Daoy (cell line): ENCODE measurements at regions not wholly inside any gene's neighbourhood (a gene's known extent, or its start where the extent isn't known, plus 50 kb on each side); places are given as distances from the start of the nearest gene placed in this dataset.

Experiments
- DNase-seq: peaks from one replicate; pipeline ENCODE4 v3.0.0-alpha.2; 2015; ENCODE audit warnings: low read depth

DNA sequence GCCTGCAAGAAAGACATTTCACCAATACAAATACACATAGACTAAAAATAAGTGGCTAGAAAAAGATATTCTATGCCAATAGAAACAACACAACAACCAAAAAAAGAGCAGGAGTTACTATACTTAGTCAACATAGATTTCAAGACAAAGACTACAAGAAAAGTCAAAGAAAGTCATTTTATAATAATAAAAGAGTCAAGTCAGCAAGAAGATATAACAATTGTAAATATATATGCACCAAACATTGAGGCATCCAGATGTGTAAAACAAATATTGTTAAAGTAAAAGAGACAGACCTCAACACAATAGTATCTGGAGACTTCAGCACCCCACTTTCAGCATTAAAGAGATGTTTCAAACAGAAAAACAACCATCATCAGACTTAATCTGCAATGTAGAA, 104.6 kb downstream of the AMY1C start:
- DNase-seq: no peak

DNA sequence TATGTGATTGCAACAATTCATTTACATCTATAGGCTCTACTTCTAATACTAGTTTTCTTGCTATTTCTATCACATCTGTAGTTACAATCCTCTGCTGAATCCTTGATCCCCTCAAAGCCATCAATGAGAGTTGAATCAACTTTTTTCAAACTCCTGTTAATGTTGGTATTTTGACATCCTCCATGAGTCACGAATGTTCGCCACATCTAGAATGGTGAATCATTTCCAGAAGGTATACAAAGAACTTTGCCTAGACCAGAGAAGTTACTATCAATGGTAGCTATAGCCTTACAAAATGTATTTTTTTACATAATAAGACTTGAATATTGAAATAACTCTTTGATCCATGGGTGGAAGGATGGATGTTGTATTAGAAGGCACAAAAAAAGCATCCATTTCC, 110.0 kb downstream of the AMY1C start:
- no peak for DNase-seq

DNA sequence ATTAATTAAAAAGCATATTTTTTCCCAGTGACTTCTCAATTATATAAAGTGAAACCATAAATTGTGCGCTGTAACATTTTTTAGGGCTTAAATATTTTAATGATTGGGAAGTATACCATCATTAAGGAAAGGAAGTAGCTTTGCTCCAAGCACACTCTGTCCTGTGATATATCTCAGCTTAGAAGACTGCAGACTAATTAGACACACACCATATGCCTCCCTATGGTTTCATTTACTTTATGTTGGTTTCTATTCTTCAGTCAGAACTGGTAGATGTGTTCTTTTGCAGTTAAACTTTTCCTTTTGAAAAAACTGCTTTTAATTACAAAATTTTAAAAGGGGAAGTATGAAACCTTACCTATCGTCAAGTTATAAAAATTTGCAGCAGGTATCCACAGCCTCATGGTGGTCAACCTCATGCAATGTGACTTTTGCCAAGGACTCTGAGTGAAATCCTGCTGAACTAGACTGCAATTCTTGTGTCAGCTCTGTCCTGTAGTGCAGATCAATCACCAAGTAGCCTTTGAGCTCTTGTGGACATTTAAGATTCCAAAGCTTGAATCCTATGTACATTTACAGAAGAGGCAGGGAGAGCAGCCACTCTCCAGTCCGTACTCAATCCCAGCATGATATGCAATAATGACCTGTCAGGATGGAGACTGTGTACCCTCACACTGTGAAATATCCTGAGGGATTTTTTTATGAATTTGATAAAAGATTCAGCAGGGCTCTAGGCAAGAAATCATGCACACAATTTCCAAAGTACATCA, 149.1 kb downstream of the AMY1C start:
- DNase-seq: no peak

DNA sequence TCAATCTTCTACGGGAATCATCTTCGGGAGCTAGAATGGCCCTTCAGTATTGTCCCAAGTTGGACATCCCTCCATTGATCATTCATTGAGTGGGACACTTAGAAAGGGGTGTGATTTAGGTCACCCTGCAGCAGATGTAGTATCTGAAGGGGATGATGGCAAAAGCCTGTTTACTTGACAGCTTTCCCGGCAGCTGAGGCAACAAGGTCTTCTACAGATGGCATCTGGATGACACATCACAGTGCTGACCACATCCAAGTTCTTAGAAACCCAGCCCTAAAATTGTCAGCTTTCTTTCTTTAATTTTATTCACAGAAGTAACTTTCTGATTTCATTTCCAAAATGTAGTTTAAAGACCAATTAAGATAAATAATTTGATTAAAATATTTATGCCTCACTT, 150.3 kb downstream of the AMY1C start:
- DNase-seq: no peak

DNA sequence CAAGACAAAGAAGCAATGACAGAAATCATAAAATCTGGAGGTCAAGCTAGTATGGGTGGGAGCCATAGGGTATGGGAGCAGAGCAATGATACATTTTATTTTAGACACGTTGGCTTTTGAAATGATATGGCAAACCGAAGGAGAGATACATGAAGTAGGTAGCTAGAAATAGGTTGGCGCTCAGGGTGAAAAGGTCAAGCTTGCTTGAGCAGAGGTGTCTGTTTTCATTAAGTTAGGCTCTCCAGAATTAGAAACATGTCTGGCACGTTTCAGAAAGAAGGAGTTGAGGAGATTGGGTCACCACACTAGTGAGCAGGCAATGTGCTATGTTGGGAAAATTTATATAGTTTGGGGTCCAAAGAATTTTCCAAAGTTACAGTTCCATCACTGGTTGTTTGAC, 151.4 kb downstream of the AMY1C start:
- no peak for DNase-seq

DNA sequence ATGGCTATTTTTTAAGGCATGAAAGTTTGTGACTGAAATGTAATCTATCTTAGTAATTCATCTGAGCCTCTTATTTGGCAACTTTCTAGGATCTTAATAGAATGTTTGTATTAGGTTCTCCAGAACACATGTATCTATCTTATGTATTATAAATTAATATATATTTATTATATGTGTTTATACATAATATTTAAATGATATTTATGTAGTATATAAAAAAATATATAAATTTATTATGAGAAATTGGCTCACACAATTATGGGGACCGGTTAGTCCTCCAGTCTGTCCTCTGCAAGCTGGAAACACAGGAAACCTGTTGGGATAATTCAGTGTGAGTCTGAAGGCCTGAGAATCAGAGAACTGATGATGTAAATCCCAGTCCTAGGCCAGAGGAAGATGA, 155.7 kb downstream of the AMY1C start:
- no peak for DNase-seq

DNA sequence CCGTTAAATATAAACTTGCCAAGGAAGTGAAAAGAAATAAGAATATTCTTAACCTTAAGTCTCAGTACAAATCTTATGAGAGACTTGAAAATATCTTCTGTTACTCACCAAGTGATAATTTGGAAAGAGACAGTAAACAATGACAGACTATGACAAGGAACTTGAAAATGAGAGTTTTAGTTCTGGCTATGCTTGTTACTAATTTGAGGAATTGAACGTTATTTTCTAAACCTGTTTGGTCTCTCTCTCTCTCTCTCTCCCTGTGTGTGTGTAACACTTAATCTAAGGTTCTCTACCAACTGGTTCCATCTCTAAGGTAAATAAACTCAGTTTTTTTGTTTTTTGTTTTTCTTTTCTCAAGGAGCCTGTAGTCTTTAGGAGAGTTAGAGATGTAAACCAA, 161.8 kb downstream of the AMY1C start:
- no peak for DNase-seq

DNA sequence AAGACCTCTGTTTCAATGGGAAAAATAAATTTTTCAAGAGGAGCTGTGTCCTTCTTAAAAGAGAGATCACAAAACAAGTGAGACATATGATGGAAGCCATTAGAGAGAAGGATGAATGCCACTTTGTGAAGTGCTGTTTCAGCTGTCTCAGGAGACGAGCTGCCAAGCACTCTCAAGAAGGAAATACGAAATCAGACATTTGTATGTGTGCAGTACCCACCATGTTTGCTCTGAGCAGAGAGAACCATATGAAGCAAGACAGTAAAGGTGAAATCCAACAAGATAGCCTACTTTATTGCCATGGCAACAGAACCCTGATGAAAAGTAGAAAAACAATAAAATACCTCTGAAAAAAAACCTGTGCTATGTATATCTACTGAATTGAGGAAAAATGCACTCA, 168.1 kb downstream of the AMY1C start:
- no peak for DNase-seq

DNA sequence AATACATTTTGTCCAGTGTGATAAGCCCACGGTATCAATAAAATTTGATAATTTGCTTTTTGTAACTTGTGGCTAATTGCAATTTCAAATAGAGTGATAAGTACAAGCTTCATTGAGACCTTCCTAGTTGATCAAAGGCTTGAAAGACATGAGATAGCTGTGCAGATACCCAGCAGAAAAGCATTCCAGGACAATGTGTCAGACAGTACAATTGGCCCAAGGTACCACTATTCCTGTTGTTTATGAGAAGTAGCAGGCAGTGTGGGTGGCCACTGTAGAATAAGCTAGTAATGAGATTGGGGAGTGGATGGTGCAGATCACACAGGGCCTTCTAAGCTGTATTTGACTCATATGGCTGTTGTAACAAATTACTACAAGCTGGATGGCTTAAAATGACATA, 182.2 kb downstream of the AMY1C start:
- no peak for DNase-seq

DNA sequence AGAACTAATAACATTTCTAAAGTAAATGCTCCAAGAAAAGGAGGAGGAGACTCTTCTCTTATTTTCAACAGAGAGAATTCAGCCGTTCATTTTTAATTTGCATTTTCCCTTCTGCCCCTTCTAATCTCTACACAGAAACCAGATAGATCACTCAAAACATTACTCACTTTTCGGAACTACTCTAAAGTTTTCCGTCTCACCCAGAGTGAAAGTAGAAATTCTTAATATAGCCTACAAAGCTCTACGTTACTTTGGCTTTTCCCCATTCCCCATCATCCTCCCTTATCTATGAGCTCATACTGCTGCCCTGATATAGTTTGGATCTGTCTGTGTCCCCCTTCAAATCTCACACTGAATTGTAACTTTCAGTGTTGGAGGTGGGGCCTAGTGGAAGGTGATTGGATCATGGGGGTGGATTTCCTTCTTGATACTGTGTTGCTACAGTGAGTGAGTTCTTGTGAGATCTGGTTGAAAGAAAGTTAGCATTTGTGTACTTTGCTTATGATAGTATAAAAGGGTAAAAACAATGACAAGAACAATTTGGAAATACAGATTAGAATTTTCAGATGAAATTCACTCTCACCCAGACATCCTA, 188.2 kb downstream of the AMY1C start:
- DNase-seq: no peak

DNA sequence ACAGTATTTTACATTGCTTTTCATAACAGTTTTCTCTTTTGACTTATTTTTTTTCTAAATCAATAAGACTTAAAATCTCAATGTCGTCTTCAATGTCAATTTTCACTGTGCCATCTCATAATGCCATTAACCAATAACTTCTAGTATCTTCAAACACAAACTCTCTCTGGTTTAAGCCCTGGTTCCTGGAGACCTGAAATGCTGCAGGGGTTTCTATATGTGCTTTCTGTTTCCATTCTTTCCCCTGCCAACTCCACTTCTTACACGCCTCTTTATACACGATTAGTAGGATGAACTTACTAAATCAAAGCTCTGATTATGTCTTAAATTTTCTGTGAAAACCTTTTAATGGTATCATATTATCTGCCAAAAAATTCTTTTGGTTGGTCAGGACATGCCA, 191.4 kb downstream of the AMY1C start:
- no peak for DNase-seq

DNA sequence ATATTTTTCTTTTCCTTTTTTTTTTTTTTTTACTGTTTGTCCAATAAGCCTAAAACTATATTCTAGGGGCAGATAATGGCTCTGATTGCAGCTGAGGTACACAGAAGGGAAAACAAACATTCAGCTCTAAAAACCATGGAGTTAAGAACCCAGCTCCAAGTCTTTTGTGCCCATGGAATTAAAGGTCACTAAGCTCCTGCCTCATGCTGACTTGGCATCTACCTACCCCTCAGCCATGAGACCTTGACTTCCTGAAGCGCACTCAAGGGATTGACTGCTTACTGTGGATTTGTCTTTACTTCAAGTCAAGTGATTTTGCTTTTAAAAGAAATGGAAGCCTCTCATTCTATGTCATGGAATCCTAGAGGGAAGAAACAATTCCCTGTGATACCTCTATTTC, 192.3 kb downstream of the AMY1C start:
- no peak for DNase-seq

DNA sequence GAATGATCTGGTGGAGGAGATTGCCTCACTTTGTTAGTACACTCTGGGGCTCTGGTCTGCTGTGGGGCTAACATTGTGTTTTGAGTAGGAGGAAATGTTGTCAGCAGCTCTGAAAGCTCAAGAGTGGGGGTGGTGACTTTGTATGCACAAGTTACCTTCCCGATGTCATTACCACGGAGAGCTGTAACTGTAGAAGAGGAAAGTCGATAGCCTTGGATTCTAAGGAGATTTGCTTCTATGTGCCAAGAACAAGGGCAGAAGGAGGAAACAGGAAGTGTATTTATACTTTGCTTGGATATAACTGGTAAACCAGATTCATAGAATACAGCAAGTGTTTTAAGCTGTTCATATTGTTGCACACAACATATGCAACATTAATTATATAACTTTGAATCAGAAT, 196.1 kb downstream of the AMY1C start:
- DNase-seq: no peak

DNA sequence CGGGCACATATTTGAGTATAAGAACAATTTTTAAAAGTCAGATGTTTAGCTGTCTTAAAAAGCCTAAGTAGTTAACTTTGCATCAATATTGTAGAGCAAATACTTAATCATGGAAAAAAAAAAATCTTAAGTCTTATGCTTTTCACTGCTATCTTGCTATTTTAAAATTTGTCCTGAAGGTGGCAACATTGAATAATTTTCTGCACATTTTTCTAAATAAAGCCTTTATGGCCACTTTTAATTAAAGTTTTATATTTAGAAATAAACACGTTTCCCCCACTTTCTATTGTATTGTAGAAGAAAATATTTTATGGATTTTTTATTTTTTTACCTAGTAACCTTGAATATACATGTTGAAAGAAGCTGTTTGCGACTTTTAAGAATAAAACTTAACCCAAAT, 198.8 kb downstream of the AMY1C start:
- DNase-seq: no peak

DNA sequence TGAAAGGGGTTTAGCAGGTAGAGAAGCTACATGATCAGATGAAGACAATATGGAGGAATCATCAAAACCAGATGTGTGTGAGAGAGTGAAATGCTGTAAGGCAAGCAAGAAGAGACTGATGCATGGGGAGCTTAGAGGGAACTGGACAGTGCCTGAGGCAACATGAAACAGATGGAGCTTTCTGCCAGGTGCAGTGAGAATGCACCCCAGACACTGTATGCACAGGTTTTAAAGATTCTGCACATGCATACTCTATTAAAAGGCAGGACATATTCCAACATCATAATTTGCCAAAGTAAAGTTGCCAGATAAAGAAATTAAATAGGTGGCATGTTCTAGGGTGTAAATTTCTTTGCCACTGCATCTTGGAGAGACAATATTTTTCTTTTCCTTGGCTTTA, 200.1 kb downstream of the AMY1C start:
- no peak for DNase-seq

DNA sequence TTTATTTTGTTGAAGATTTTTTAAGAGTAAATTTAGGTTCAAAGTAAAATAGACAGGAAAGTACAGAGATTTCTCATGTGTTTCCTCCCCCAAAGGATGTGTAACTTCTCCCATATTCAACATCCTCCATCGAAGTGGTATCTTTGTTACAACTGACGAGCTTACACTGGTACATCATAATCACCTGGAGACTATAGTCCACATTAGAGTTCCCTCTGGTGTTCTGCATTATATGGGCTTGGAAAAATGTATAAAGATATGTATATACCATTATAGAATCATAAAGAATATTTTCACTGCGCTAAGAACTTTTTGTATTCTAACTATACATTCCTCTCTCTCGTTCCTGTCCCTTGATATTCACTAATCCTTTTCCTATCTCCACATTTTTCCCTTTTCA, 203.7 kb downstream of the AMY1C start:
- no peak for DNase-seq

DNA sequence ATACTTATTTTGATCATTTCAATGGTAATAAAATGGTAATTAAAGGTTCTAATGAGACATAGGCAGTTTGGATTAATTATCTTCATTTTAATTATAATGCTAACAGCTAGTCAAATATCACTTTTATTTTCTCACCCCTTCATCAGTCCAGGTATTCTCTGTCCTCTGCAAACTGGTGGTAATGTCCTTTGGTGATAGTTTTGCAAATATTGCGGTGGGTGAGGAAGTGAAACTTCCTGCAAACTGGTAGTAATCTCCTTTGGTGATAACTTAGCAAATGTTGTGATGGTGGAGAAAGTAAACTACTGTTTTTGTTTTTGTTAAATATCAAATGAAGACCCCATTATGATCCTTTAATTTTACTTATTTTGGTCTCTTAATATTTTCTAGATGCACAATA, 209.0 kb downstream of the AMY1C start:
- DNase-seq: no peak

DNA sequence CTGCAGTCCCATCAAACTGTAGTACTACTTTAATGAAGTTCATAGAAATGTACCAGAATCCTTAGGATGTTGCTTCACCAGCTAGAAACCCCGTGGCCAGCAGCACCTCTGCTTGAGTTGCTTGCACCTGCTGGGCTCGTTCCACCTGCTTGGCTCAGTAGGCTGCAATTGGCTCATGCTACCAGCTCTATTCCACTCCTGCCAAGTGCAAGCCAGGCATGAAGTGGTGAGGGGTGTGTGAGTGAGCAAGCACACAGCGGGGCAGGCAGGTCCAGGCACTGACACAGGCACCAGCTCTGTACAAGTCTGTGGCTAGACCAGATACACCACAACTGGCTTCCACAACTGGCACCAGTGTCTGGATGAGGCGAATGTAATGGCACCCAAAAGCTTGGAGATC, 209.9 kb downstream of the AMY1C start:
- DNase-seq: no peak

DNA sequence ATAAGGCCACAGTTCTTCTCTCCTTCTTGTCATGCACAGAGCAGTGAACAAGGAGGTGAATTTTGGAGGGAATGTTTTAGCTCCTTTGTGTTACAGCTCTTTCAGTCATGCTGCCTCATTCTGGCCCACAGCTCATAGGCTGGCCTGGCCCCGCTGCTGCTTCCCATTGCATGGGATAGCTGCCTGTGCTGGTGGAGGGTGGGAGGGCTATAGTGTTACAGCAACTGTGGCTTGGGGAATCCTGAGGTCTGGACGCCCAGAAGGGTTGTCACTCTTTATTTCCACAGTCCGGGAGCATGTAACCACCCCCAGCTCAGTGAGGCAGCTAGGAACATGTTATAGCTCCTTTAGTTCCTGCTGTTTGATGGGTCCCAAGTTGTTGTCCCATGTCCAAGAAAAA, 210.3 kb downstream of the AMY1C start:
- DNase-seq: no peak

DNA sequence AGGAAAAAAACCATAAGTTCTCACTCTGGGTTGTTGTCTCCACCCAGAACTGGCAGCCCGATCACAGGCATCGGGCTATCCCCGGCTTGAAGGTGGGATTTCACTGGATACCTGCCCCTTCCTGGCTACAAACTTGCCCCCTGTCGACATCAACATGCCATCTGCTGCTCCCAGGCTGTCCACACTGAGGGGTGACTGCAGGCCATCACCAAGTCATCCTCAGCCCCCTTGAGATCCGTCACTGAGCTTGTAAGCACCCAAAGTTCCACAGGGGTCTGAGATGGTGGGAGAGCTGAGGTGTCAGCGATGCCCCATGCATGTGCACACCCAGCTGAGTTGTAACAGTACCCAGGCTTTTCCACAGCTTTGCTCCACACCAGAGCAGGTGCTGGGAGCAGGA, 211.0 kb downstream of the AMY1C start:
- DNase-seq: no peak

DNA sequence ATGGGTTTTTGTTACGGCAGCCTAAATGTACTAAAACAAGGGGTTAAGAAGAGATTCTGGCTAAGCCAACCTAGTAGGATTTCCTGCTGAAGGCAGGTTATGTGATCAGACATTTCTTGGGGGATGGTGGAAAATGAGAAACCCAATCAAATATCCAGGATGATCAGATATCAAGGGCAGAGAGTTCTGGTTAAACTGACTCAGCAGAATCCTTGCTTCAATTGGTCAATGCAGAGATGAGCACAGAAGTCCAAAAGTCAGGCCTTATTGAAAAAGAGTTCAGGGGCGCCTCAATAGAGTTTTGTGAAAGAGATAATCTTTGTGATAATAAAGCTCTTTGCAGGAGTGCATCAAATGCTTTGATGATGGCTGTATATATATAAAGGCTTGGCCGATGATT, 237.1 kb downstream of the AMY1C start:
- no peak for DNase-seq

DNA sequence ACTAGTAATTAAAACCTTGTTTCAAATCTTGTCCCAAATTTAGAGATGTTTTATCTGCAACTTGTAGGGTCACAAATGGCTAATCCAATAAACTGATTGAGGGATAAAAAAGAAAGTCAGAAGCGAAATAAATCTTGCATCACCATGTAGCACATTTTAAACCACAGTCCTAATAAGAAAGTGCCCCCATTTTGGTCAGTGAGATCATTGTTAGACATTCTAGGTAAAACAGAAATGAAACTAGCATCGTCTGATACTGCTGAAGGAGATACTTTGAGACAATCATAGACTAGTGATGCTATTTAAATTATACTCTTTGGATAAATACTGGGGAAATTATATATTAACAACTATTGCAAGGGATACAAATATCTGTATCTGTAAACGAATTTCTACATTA, 247.9 kb downstream of the AMY1C start:
- DNase-seq: no peak

DNA sequence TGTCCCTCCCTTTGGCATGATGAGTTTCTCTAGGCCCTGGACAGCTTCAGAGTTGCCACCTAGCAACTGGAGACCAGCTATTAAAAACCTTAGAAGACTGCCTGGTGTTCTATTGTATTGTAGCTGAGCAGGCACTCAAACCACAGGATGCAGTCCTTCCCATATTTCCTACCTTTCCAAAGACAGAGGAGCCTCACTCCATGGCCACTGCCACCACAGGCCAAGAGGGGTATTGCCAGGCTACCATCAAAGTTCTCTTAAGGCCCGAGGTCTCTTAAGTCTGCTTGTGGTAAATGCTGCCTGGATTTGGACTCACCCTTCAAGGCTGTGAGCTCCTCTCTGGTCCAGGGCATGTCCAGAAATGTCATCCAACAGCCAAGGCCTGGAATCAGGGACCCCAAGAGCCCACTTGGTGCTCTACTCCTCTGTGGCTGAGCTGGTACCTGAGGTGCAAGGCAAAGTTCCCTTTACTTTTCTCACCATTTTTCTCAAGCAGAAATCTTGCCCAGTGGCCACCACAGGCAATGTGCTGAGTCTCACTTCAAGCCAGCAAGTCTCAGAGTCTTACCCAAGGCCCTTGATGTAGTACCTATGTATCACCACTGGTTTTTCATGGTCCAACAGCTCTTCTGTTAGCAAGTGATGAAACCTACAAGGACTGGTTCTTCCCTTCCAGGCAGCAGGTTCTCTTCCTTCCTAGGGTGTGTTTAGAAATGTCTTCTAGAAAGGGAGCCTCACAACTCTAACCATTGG, 269.4 kb downstream of the AMY1C start:
- no peak for DNase-seq
